COLO829 (cell line): ENCODE measurements at regions not wholly inside any gene's neighbourhood (a gene's known extent, or its start where the extent isn't known, plus 50 kb on each side); places are given as distances from the start of the nearest gene placed in this dataset.
"Not testable (repeated sequence)": the region's sequence is repeated elsewhere in the genome, so short reads cannot be mapped to it uniquely, and the experiment has no call there.

Experiments used
- DNase-seq: peaks from one replicate; pipeline ENCODE4 v3.0.0; 2012; ENCODE audit warnings: low spot score

GRCh38 chrX:1778817-1779216 is 164.0 kb downstream of the ASMT start:
- peak; percentile 10 for DNase-seq

GRCh38 chrX:1779626-1780025 is 164.8 kb downstream of the ASMT start:
- no peak for DNase-seq

- no peak for DNase-seq
These were observed 166.9 kb downstream of the ASMT start for GRCh38 chrX:1781766-1782165.

- DNase-seq: no peak
These were observed 169.9 kb downstream of the ASMT start for GRCh38 chrX:1784773-1785172.

GRCh38 chrX:1788300-1788911 is 173.5 kb downstream of the ASMT start:
- DNase-seq: no peak

- DNase-seq: no peak
These were observed 177.8 kb downstream of the ASMT start for GRCh38 chrX:1792636-1793035.

GRCh38 chrX:1794586-1794985 is 179.7 kb downstream of the ASMT start:
- no peak for DNase-seq

GRCh38 chrX:1802912-1803311 is 188.1 kb downstream of the ASMT start:
- no peak for DNase-seq

- no peak for DNase-seq
These were observed 188.9 kb downstream of the ASMT start for GRCh38 chrX:1803741-1804140.

- no peak for DNase-seq
These were observed 192.5 kb downstream of the ASMT start for GRCh38 chrX:1807301-1807731.

GRCh38 chrX:1809581-1809980 is 194.7 kb downstream of the ASMT start:
- DNase-seq: no peak

- DNase-seq: no peak
These were observed 198.9 kb downstream of the ASMT start for GRCh38 chrX:1813809-1814208.

GRCh38 chrX:1815456-1816175 is 200.8 kb downstream of the ASMT start:
- DNase-seq: no peak

- DNase-seq: not testable (repeated sequence)
These were observed 201.6 kb downstream of the ASMT start for GRCh38 chrX:1816387-1816982.

GRCh38 chrX:1821846-1822245 is 207.0 kb downstream of the ASMT start:
- no peak for DNase-seq

GRCh38 chrX:1824855-1825254 is 210.0 kb downstream of the ASMT start:
- DNase-seq: no peak

GRCh38 chrX:1833656-1834360 is 218.9 kb downstream of the ASMT start:
- no peak for DNase-seq

GRCh38 chrX:1835056-1835455 is 220.2 kb downstream of the ASMT start:
- DNase-seq: no peak

GRCh38 chrX:1836683-1837082 is 221.8 kb downstream of the ASMT start:
- DNase-seq: no peak

GRCh38 chrX:1841746-1842145 is 226.9 kb downstream of the ASMT start:
- DNase-seq: no peak

GRCh38 chrX:1847000-1847399 is 232.1 kb downstream of the ASMT start:
- not testable (repeated sequence) for DNase-seq

GRCh38 chrX:1847790-1848189 is 232.9 kb downstream of the ASMT start:
- DNase-seq: not testable (repeated sequence)

- DNase-seq: no peak
These were observed 236.7 kb downstream of the ASMT start for GRCh38 chrX:1851527-1851926.
